ENCODE measurements at regions not wholly inside any gene's neighbourhood (a gene's known extent, or its start where the extent isn't known, plus 50 kb on each side); places are given as distances from the start of the nearest gene placed in this dataset.
A peak's percentile ranks its signal among the peaks of the same experiment; 100 is the strongest.

DNA sequence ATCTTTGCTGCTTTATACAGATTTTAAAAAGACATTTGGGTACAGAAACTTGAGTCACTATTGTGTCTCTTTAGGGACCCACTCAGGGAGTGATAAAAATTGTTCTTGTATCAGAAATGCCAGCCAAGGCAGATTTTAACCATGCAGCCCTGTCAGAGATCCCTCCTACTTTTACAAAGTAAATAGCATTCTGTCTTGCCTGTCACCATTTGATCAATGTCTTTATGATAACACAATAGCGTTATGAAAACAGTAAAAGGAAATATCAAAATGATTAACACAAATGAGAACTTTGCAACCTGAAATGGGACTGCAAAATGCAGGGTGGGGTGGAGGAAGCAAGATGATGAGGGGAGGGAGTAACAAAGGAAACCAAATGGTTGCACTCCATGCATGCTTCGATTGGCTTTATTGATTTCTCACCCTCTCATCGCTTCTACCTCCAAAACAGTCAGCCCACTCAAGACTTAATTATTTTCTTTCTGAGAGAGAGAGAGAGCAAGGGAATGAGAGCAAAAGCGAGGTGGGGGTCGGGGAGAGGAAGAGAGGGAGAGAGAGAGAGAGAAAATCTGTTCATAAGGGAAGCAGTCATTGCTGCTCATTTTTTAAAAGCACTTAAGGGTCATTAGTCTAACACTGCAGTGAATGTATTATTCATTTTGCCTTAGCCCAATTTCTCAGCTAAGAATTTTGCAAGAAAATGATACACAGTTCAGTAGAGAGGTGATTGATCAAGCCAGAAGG, 576.5 kb downstream of the CSNK1G3 start:
- DNase-seq, result no peak

DNA sequence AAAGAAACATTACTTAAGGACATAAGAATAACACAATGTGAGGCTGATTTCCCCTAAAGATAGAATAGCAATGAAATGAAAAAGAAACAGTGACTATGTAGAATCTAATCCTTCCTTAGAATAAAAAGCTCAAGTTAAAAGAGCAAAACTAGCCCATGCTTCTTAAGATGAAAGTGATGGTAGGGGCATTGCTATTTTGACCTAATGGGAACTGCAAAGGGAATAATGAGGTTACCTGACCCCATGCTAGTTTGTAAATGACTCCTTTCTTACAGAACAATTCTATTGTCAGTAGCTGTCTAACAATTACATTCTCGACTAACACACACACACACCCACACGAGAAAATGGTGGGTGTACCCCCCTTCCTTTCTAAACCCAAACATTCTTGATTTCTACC, 575.8 kb downstream of the CSNK1G3 start:
- no peak for DNase-seq

DNA sequence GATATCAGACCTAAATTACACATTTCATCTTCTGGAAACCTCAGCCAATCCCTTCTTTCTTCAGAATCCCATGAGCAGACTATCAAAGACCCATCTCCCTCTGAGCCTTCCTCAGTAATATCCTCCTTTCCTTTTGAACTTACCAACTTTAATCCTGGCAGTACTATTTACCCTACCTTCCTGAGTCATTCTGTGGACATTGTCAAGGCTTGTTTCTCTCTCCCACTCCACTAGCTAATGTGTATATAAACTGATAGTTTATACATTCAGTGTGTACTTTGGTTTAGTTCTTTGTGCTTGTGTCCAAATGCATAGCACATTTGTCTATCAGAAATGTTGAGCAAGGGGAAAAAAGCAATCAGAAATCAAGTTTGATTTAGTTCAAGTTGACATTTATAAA, 568.3 kb downstream of the CSNK1G3 start:
- no peak for DNase-seq

DNA sequence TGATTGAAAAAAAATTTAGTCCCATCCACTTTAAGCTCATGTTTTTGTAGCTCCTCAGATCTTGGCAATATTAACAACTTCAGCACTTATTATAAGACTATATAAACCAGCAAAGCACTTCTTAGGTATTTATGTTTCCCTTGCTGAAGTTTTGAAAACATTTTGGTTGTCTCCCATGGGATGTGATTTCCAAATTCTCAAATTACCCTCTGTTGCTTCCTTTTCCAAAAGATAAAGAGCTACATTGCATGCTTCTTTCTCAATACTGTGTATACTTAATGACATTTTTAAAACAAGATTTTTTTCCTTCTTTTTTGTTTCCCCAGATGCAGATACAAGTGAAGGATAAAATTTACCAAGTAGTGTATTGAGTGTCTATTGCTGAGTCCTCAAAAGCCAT, 567.1 kb downstream of the CSNK1G3 start:
- DNase-seq, result no peak

DNA sequence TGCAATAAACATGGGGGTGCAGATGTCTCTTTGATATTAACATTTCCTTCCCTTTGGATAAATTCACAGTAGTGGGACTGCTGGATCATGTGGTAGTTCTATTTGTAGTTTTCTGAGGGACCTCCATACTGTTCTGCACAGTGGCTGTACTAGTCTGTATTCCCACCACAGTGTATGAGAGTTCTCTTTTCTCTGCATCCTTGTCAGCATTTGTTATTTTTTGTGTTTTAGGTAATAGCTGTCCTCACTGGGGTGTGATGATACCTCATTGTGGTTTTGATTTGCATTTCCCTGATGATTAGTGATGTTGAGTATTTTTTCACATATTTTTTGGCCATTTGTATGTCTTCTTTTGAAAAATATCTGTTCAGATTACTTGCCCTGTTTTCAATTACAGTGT, 562.5 kb downstream of the CSNK1G3 start:
- no peak for DNase-seq

DNA sequence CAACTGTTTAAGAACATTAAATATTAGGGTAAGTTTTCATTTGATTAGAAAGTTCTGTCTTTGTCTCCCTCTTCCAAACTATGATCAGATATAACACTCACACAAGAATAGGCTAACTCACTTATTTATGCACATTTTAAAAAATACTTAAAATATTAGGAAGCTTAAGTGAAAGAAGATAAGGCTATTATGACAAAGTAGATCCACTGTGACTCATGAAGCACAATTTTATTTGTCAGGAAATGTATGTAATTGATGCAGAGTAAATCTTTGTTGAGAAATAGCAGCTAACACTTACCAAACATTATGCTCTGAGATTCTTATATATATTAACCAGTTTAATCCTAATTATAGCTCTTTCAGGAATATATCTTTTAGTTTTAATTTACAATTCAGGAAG, 560.6 kb downstream of the CSNK1G3 start:
- no peak for DNase-seq

DNA sequence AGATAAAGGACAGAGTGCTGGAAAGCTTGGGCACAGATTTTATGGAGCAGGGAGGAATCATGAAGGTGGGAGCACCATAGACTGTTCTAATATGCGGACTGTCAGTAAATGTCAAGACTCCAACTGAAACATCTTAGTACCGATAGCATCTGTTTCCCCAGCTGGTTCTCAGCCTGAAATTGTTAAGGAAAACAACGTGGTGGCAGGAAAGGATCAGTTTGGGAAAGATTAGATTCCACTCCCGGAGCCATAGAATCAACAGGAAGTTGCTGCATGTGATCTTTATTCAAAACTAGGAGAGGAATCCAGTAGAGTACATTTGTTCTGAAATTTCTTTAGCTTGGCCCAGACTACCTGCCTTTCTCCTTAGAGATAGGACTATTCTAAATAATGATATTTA, 559.1 kb downstream of the CSNK1G3 start:
- no peak for DNase-seq

DNA sequence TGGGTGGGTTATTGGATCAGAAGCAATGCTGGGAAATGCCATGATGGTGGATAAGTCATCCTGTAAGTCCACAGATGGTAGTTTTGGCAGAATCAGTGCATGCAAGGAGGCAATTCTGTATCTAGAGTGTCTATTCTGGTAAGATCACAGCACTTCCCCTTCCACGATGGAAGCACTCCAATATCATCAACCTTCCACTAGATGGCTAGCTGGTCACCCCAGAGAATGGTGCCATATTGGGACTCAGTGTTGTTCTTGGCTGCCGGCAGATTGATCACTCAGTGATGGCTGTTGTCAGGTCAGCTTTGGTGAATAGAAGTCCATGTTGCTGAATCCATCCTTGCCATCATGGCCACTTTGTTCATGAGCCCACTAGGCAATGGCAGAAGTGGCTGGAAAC, 553.5 kb downstream of the CSNK1G3 start:
- no peak for DNase-seq

DNA sequence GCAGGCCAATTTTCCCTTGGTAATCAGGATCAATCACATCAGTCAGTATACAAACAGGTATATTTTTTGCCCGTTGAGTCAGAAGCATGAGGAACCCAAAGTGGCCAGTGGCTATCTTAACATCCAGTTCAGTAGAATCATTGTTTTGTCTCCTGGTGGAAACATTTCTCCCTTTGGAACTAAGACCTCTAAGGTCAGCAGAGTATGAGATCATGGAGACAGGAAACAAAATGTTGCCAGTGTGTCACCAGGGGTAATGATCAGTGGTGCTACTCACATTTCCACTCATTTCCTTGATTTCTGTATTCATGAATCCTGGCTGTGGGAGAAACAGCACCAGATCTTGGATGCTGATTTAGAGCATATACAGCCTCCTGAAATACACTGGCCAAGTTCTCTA, 553.0 kb downstream of the CSNK1G3 start:
- no peak for DNase-seq

DNA sequence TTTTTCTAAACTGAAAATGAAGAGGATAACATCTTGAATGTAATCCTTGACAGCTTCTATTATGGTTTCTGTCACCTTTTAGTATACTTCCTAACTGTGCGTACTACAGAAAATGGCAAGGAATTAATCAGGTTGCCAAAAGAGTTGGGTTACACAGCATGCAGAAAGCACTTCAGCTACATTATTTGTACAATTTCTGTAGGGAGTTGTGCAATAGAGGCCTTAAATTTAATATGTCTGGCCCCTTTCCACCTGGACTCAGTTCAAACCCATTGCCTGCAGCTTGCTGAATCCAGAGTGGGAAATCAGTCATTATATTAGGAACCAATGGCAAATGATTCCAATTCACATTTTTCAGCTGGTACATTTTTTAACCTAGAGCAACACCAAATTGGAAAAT, 549.7 kb downstream of the CSNK1G3 start:
- peak; percentile 72 for DNase-seq

DNA sequence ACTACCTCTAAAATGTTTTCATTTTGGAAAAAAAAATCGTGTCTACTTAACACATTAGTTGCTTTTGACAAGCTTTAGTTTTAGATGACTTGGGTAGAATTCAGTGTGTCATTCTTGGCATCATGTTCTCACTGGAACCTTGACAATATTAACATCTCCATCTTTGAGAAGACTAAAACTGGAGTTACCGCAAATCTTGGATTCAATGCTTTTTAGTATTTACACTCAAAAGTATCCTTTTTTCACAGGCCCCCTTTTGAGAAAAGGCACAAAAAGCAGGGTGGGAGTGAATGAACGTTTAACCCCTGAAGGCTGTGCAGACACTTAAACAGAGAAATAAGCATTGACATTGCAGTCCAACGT, 549.1 kb downstream of the CSNK1G3 start:
- DNase-seq, result no peak

DNA sequence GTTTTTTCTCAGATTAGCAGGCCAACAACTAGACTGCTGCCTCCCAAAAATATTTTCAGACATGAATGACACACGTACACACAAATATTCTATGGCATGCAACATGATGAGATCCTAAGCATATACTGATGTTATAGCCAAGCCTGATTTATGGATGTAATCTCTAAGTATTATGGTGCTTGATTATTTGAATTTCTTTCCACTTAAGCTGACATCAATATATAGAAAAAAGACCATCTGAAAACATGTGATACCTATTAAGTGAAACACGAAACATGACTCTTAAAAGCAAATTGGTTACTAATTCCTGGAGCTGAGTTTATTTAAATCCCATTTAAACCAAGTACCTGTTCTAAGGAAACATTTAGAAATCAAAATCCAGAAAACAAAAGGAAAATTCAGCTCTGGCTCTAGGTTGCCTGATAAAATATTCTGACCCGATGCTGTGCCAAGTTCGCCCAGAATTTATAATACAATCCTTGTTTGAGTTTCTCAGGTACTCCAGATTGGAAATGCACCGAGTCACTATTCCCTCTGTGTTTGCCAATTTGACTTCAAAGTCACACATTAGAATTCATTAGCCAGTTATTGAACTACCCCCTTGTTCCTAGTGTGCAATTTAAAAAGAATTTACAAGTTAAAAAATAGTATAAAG, 548.6 kb downstream of the CSNK1G3 start:
- DNase-seq, result no peak

DNA sequence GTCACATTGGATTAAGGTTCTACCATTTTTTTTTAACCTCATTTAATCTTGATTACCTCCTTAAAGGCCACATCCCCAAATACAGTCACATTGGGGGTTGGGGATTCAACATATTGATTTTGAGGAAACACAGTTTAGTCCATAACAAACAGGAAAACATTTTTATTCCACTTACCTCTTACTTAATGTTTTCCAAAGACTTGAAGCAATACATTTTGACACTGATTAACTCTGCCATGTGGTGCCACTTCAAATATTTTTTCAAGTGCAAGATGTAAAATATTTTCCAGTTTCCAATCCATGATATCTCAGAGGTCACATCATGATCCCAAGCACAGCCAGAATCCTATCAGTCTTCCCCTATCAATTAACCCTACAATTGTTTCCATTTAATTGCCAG, 548.0 kb downstream of the CSNK1G3 start:
- no peak for DNase-seq

DNA sequence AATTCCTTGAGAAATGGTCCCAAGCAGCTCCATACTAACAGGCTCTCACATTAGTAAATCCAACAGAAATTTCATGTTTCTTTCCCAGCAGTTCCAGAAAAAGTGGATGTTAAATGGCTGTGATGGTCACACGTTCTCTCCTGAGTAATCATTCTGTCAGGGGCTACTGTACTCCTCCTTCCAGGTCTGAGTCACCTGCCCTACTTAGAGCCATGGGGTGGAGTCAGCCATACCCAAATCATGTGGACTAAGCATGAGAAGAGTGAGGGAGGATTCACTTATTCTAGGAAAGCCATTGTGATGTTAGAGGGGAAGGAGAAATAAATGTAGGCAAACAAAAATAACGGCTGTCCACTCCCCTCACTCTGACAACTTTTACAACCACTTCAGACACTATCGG, 547.2 kb downstream of the CSNK1G3 start:
- DNase-seq, result no peak

DNA sequence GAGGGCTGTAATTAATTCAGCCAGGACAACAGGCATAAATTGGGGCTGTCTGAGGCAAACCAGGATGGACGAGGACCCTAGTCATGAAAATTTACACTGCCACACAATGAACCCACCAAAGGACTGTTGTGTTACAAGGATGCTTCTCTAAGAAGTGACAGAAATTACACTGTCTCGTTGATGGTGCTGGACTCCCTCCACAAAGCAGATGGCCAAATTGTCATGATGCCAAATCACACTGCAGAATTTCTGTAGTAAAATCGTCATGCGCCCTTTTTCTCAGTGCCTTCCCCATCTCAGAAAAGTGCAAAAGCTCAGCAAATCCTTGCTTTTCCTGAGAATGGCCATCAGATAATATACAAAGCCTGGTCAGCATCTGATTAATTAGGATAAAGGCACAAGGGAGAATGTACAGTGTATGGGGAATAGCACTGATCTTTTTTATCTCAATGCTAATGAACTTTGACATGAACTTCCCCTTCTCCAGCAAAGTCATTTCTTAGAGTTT, 545.8 kb downstream of the CSNK1G3 start:
- DNase-seq, result no peak

DNA sequence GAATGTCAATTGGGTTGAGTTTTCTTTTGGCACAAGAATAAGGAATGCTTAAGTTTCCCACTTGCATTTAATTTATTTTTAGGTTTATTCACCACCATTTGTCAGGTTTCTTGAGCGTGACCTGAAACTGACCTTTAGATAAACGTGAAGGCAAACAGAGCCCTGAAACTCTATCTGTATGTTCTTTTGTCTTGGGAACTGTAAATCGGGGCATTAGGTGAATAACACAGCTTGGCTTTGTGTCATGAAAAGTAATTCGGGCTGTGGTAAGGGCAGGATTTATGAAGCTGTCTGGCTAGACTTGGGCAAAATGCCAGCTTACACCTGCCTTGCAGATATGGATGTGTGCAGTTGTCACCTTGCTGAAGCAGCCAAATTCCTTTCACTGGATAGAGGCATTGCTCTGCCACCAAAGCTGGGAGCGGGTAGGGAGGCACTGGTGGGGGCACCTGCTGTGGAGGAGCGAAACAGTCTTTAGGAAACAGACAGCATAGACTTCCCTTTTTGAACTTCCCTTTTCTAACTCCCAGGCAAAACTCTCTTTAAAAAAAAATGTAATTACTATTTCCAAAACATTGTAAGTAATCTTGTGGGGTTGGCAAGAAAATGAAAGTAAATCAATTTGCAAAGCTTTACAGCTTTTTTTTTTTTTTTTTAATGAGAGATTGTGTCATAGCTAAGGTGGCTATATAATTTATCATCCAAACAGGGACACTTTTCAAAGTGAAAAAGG, 545.2 kb downstream of the CSNK1G3 start:
- peak; percentile 68 for DNase-seq

DNA sequence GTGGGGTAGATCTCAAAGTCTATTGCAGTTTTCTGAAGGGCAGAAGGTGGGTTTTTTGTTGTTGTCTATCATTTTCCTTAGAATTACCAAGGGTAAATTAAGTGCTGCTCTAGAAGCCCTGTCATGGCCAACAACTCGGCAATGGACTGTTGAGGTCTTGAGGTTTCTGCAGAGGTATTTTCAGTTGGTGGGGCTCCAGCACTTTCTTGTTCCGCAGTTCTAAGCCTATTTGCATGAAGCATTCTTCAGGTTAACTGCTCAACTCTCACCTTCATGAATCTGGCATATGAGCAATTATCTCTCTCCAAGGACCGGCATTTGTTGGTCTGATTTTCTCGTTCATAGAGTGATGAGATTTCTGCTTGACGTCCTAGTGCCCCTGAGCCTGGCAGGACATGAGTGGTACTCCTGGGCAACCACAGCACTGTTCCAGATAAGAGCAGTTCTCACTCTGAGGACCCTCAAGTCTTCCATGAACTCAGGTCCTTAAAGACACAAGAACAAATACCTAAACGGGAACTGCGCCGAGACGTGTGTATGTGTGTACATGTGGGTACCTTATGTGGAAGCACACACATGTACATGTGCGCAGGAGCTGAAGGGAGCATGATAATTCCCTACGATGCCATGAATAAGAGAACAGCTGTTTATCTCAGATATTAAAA, 544.5 kb downstream of the CSNK1G3 start:
- DNase-seq, result no peak

DNA sequence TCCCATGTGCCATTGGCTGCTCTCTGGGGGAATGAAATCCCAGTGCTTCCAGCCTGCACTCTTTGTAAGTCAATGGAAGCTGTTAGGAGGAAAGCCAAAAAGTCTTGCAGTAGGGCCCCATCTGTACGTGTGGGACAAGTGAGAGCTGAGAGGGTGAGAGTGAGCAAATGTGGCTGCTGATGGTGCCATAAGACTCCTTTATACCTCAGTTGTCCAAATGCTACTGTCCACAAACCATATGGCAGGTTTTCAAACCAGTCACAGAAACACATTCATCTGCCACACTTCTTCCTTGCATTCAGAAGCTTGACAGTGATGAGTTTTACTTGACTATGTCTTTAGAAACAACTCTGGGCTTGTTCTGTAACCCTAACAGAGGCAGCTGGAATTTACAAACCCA, 543.8 kb downstream of the CSNK1G3 start:
- DNase-seq, result no peak

DNA sequence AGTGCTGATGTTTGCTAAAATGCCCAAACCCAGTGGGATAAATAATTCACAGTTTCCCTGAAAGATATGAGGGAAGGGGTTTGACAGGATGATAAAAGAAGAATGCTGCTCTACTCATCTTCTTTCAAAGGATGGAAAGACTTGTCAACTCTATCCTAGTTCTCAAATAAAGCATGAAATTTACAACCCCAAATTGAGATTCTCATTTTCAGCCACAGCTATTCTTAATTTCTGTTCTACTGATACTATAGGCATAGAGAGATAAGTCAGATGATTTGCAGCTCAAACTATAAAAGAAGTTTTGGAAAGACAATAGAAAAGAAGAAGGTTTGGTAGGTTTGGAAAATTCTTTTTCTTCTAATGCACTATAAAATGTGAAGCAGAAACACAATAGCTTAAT, 542.6 kb downstream of the CSNK1G3 start:
- DNase-seq, result no peak

DNA sequence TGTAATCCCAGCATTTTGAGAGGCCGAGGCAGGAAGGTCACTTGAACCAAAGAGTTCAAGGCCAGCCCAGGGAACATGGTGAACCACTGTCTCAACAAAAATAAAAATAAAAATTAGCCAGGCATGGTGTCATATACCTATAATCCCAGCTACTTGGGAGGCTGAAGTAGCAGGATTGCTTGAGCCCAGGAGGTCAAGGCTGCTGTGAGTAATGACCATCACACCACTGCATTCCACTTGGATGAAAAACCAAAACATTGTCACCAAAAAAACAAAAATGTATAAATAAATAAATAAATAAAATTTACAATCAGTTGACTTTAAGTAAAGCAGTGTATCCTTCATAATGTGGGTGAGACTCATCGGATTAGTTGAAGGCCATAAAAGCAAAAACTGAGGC, 541.4 kb downstream of the CSNK1G3 start:
- DNase-seq, result no peak

DNA sequence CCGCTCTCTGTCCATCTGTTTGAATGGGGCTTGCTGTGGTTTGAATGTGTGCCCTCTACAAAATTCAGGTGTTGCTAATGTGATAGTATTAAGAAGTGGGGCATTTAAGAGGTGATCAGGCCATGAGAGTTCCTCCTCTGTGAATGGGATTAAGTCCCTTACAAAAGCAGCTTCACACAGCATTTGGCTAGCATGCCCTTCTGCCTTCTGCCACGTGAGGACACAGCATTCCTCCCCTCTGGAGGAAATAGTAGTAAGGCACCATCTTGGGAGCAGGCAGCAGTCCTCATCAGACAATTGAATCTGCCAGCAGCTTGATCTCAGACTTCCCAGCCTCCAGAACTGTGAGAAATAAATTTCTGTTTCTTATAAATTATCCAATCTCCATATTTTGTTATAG, 540.2 kb downstream of the CSNK1G3 start:
- no peak for DNase-seq

DNA sequence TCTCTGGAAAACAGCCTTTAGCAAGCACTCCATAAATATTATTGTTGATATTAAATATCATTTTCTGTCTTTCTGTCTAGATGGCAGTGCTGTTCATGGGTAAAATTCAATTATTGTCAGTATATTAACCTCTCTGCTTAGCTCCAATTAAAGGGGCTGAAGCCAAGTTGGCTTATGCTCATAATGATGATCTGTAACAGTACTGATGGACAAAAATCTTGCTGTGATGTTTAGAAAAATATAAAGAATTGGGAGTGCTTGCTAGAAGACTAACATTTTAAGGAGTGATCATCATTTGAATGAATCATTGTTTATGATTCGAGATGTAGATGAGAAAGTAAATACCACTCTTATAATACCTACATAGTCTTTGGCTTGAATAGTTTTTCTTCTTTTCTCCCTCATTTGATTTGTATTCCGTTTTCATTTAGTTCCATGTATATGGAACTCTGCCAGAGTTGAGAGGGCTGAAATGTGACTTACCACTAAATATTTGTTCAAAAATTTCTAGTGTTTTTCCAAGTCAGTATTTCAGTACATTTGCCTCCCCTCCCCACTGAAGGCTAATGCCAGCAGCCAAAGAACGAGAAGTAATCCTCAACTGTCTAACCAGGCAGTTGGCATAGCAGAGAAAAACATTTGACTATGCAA, 538.3 kb downstream of the CSNK1G3 start:
- no peak for DNase-seq

DNA sequence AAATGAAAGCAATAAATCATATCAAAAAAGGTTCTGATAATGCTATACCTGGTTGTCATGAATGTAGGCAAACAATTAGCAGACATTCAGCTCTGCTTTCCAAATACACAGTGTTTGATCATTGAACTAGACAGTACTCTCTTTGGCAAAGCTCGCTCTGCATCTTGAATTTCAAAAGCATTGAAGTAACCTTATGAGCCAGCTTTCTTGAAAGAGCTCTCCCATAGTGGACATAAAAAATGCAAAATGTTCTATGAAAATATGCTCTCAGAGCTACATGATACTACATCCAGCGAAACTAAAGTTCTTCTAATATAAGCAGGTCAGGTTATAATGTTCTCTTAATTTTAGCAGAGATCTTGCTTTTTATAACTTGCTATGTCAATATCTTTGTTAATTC, 533.4 kb downstream of the CSNK1G3 start:
- DNase-seq, result no peak

Measured in NCI-H2107 (cell line).